Heart left ventricle (tissue), 16 donors: ENCODE measurements at regions not wholly inside any gene's neighbourhood (a gene's known extent, or its start where the extent isn't known, plus 50 kb on each side); places are given as distances from the start of the nearest gene placed in this dataset.

Experiments
- ATAC-seq, 4 donors: fragments of 200-7000 bp; cut with Tn5 transposase; one replicate each; pipeline ENCODE4 v1.9.1; 2020 to 2022; ENCODE audit warnings: moderate library complexity in 4 of 4, mild to moderate bottlenecking in 3 of 4, moderate number of reproducible peaks in 1 of 4
- DNase-seq, 5 donors: peaks; one replicate each; pipeline ENCODE4 v3.0.0-alpha.2; 2020
- H3K27ac ChIP-seq, 12 donors: fragments of 200-600 bp; sonication (generic) in 4 of 12; one replicate each; pipeline versions ENCODE4 v1.5.0 to v1.8.0; 2016 to 2022; ENCODE audit warnings: mild to moderate bottlenecking in 2 of 12
- H3K27me3 ChIP-seq, 9 donors: fragments of 200-600 bp; sonication (generic) in 2 of 9; one replicate each; pipeline versions ENCODE4 v1.5.1 to v1.8.0; 2016 to 2022; ENCODE audit warnings: mild to moderate bottlenecking in 3 of 9
- H3K36me3 ChIP-seq, 9 donors: fragments of 200-600 bp; sonication (generic) in 2 of 9; one replicate each; pipeline versions ENCODE4 v1.5.0 to v1.8.0; 2018 to 2022; ENCODE audit warnings: mild to moderate bottlenecking in 2 of 9
- H3K4me1 ChIP-seq, 12 donors: fragments of 200-600 bp; sonication (generic) in 4 of 12; one replicate each; pipeline versions ENCODE4 v1.5.0 to v1.8.0; 2016 to 2022; ENCODE audit warnings: mild to moderate bottlenecking in 3 of 12
- H3K4me3 ChIP-seq, 12 donors: fragments of 200-600 bp; sonication (generic) in 4 of 12; one replicate each; pipeline versions ENCODE4 v1.5.0 to v1.8.0; 2017 to 2022; ENCODE audit warnings: mild to moderate bottlenecking in 9 of 12, moderate library complexity in 4 of 12
- H3K9me3 ChIP-seq, 12 donors: fragments of 200-600 bp; sonication (generic) in 4 of 12; one replicate each; pipeline versions ENCODE4 v1.5.0 to v1.8.0; 2016 to 2022; ENCODE audit warnings: mild to moderate bottlenecking in 1 of 12
- POLR2A ChIP-seq, 2 donors: fragments of 450-650 bp; IDR thresholded peaks; one replicate each; pipeline ENCODE4 v1.6.1; 2017; ENCODE audit warnings: antibody characterized with exemption in 2 of 2, mild to moderate bottlenecking in 2 of 2, moderate library complexity in 2 of 2
- WGBS, 4 donors: extraction: QIAGEN DNeasy Blood & Tissue Kit in 2 of 4; methylation state at CpG; one replicate each; pipeline versions ENCODE4 v1.1.5 to v1.1.7; 2013 to 2018; 5-methylcytosine and 5-hydroxymethylcytosine counted together
- intact Hi-C, 10 donors: fragments of 100-400 bp; cut with DNase I; formaldehyde crosslinking; loops; one replicate each; pipeline versions ENCODE4 v1.11.1 to v1.14.2; 2022
- TF ChIP-seq, protein P1 (sequence below), 12 donors: fragments of 200-600 bp; sonication (generic) in 4 of 12; IDR thresholded peaks; one replicate each; pipeline versions ENCODE4 v1.5.0 to v1.8.0; 2018 to 2022; ENCODE audit warnings: antibody characterized with exemption in 12 of 12, mild to moderate bottlenecking in 5 of 12
- donor health status: ischemic (EF 13 %, LVEDD 7.1; RV severe dilation, severe dysfunction).
- donor health status: healthy with polysubstance abuse.
- donor health status: DM: no; HTN: yes; CAD: no.
- donor health status: DM: no; HTN: no; CAD: no.
- donor health status: ischemic (EF 25% LVEDD 6.9; RV normal size, moderate dysfunction).
- donor health status: ischemic (EF 25% LVEDD 5.7; RV mildly dilated, moderate dysfunction).
- donor health status: healthy.
- donor health status: DM: yes; HTN: yes; CAD: no.
- donor health status: ischemic (EF 35%, LVEDD 5.7; RV mildly dilated, moderate dysfunction).
- donor health status: nonischemic (EF 11% LVEDD 7.7; RV severe dilation, severe dysfunction).
- donor health status: DM: yes; HTN: yes; CAD: no.
- donor health status: PGD.
- donor health status: ischemic (EF 29% LVEDD 5.4; RV normal size, mild dysfunction).
- donor health status: nonischemic (EF 23%, LVEDD 6.1; RV moderate dilation, normal function).

DNA sequence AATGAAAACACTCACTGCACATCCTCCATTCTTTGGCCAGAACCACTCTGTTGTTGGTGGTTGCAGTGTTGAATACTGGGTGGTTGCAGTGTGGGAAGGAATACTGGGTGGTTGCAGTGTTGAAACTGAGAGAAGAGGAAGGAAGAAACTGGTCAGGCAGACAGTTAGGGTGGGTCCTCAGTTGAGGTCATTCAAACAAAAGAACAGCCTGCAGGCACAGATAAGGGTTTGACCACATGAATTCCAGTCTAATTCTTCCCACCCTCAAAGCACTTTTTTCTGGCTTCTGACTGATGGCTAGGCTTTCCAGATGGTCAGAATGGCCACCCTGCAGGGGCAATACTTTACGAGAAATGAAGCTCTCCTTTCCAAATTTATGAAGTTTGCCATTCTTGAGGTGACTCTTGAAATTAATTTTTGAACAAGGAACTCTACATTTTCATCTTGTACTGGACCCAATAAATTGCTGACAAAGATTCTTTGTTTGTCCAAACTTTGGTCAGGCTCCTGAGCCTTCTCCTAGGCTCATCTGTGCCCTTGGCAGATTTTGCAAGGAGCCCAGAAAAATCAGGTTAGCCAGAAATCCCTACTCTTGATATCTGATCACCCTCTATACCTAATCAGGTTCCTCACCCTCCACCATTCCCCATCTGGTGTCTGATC lies 596.6 kb upstream of the CDH5 start:
- DNase-seq = no peak
- Histone ChIP-seq H3K27me3 (no peaks in the 10 kb centered on the region), H3K9me3 (peaks cover 0 to 17% (median 0%) of the 10 kb centered on the region in 12 donors), H3K27ac (no peak overlapping the region), H3K36me3 (no peaks in the 10 kb centered on the region), H3K4me3 (no peak overlapping the region), H3K4me1 (no peaks in the 10 kb centered on the region)
- no peak for ATAC-seq
- TF ChIP-seq POLR2A (IDR thresholded peaks at IDR 0.05) = no peak
- TF ChIP-seq, protein P1, sequence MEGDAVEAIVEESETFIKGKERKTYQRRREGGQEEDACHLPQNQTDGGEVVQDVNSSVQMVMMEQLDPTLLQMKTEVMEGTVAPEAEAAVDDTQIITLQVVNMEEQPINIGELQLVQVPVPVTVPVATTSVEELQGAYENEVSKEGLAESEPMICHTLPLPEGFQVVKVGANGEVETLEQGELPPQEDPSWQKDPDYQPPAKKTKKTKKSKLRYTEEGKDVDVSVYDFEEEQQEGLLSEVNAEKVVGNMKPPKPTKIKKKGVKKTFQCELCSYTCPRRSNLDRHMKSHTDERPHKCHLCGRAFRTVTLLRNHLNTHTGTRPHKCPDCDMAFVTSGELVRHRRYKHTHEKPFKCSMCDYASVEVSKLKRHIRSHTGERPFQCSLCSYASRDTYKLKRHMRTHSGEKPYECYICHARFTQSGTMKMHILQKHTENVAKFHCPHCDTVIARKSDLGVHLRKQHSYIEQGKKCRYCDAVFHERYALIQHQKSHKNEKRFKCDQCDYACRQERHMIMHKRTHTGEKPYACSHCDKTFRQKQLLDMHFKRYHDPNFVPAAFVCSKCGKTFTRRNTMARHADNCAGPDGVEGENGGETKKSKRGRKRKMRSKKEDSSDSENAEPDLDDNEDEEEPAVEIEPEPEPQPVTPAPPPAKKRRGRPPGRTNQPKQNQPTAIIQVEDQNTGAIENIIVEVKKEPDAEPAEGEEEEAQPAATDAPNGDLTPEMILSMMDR (IDR thresholded peaks at IDR 0.05) = no peak
- intact Hi-C loops = no loop called here
- 90 to 96% (median 94%) methylated on average over 1 of the region's 1 CpG for WGBS, 4 donors

GRCh38 chr16:65769055-65769465 lies 597.4 kb upstream of the CDH5 start:
- DNase-seq (no peak), ATAC-seq (peak in 1 of 4 donors; percentile 41)
- H3K36me3 ChIP-seq = no peaks in the 10 kb centered on the region
- 63 to 73% (median 65%) methylated on average over 1 of the region's 1 CpG for WGBS, 4 donors
- intact Hi-C loops = no loop called here
- no peak overlapping the region for H3K27ac ChIP-seq
- H3K4me3 ChIP-seq = no peak overlapping the region
- TF ChIP-seq POLR2A (IDR thresholded peaks at IDR 0.05) = no peak
- TF ChIP-seq, protein P1 (IDR thresholded peaks at IDR 0.05) = no peak
- H3K4me1 ChIP-seq = no peaks in the 10 kb centered on the region
- H3K27me3 ChIP-seq = no peaks in the 10 kb centered on the region
- H3K9me3 ChIP-seq = peaks cover 0 to 17% (median 0%) of the 10 kb centered on the region in 12 donors

DNA sequence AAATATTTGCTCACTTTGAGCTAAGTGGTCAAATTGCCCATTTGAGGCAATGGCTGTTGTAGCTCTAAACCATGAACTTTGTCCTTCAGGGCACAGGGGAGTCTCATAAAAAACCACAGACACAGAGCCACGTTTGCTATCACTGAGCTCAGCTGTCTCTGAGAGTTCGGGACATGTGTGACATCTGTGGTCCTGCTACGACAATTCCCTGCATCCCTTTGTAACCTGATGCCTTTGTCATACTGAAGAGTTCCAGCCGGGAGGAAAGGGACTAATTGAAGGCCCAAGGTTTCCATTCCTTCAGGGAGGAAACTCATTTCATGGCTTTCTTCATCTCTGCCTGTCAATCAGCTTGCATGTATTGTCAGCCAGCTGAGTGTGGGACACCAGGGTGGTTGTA lies 599.4 kb upstream of the CDH5 start:
- no peak overlapping the region for H3K4me3 ChIP-seq
- no peaks in the 10 kb centered on the region for H3K27me3 ChIP-seq
- 53 to 66% (median 65%) methylated on average over 4 of the region's 4 CpGs for WGBS, 4 donors
- no peak overlapping the region for H3K27ac ChIP-seq
- intact Hi-C loops = no loop called here
- DNase-seq = no peak
- no peaks in the 10 kb centered on the region for H3K4me1 ChIP-seq
- H3K9me3 ChIP-seq = peaks cover 0 to 17% (median 0%) of the 10 kb centered on the region in 12 donors
- no peak for ATAC-seq
- TF ChIP-seq, protein P1 (IDR thresholded peaks at IDR 0.05) = no peak
- TF ChIP-seq POLR2A (IDR thresholded peaks at IDR 0.05) = no peak
- H3K36me3 ChIP-seq = no peaks in the 10 kb centered on the region

DNA sequence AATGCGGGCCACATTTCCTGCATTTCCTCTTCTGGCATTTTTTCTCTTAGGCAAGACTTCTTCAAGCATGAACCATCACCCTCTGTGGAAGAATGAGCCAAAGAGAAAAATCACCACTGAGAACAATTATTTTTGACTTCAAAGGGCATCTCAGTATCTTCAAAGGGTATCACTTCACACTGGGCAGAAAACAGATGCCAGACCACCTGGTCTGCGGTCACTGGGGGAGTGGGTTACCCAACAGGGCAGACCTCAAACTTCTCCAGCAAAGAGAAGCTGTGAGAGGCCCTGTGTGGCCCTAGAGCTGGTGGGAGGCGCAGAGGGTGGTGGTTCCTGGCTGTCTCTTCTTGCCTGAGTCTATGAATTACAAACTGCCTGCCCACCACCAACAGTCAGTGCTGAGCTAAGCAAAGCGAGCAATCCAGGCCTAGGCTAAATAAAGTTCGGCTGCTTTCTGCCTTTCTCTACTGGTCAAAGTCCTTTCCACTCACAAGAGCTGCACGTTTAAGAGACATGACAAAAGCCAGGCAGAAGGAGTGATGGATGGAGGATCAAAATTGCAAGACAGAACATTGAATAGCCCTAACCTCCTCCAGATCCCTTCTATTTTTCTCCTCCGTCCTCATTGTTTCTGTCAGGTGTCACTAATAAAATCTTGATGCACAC lies 602.7 kb upstream of the CDH5 start:
- H3K9me3 ChIP-seq = no peaks in the 10 kb centered on the region
- intact Hi-C loops = no loop called here
- TF ChIP-seq, protein P1 (IDR thresholded peaks at IDR 0.05) = no peak
- no peaks in the 10 kb centered on the region for H3K36me3 ChIP-seq
- H3K4me3 ChIP-seq = no peak overlapping the region
- ATAC-seq (no peak), DNase-seq (no peak)
- H3K27me3 ChIP-seq = no peaks in the 10 kb centered on the region
- 87 to 91% (median 89%) methylated on average over 7 of the region's 7 CpGs for WGBS, 4 donors
- no peak overlapping the region for H3K27ac ChIP-seq
- H3K4me1 ChIP-seq = no peaks in the 10 kb centered on the region
